Neuronal stem cell (in vitro differentiated cells): ENCODE measurements at regions not wholly inside any gene's neighbourhood (a gene's known extent, or its start where the extent isn't known, plus 50 kb on each side); places are given as distances from the start of the nearest gene placed in this dataset.
"Not testable (repeated sequence)": the region's sequence is repeated elsewhere in the genome, so short reads cannot be mapped to it uniquely, and the experiment has no call there.

Experiments
- DNase-seq: peaks from one replicate; pipeline ENCODE4 v3.0.0-alpha.2; 2013; ENCODE audit warnings: low spot score
- H2AFZ ChIP-seq: one replicate; pipeline ENCODE4 v1.6.1; 2013; ENCODE audit warnings: mild to moderate bottlenecking, low read length, inconsistent platforms
- H2AK5ac ChIP-seq: 2 replicates; pipeline ENCODE4 v1.6.1; 2013; ENCODE audit warnings: low read depth, mild to moderate bottlenecking, inconsistent platforms, low read length, moderate library complexity, mixed read lengths
- H2BK120ac ChIP-seq: 2 replicates; pipeline ENCODE4 v1.6.1; 2013; ENCODE audit warnings: low read depth, mild to moderate bottlenecking, inconsistent platforms, low read length, moderate library complexity, mixed read lengths
- H2BK12ac ChIP-seq: one replicate; pipeline ENCODE4 v1.6.1; 2013; ENCODE audit warnings: low read length, inconsistent platforms
- H2BK15ac ChIP-seq: 2 replicates; pipeline ENCODE4 v1.6.1; 2013; ENCODE audit warnings: mild to moderate bottlenecking, low read length, inconsistent platforms, mixed read lengths
- H2BK5ac ChIP-seq: one replicate; pipeline ENCODE4 v1.6.1; 2013; ENCODE audit warnings: inconsistent platforms, mild to moderate bottlenecking, low read length, moderate library complexity
- H3K14ac ChIP-seq: one replicate; pipeline ENCODE4 v1.6.1; 2013; ENCODE audit warnings: low read length, inconsistent platforms
- H3K18ac ChIP-seq: 2 replicates; pipeline ENCODE4 v1.6.1; 2013; ENCODE audit warnings: low read length, inconsistent platforms
- H3K23ac ChIP-seq: 2 replicates; pipeline ENCODE4 v1.6.1; 2013; ENCODE audit warnings: low read depth, mild to moderate bottlenecking, mixed read lengths, low read length, inconsistent platforms; ENCODE audit not compliant: poor library complexity
- H3K27ac ChIP-seq: replicated peaks from 3 replicates; pipeline ENCODE4 v1.5.1; 2013; ENCODE audit warnings: low read length, inconsistent platforms
- H3K27me3 ChIP-seq, 3 experiments: 2 replicates each; pipeline ENCODE4 v1.6.1; 2013; ENCODE audit warnings: low read length in 3 of 3, mild to moderate bottlenecking in 2 of 3, inconsistent platforms in 1 of 3, low read depth in 1 of 3, mixed read lengths in 1 of 3, moderate library complexity in 1 of 3; ENCODE audit not compliant: control insufficient read depth in 3 of 3, insufficient read depth in 3 of 3
- H3K36me3 ChIP-seq, 2 donors: replicated peaks in 1 of 2; 2 replicates each; pipeline ENCODE4 v1.6.1; 2013; ENCODE audit warnings: low read length in 2 of 2; ENCODE audit not compliant: control insufficient read depth in 2 of 2, insufficient read depth in 2 of 2
- H3K4ac ChIP-seq: 2 replicates; pipeline ENCODE4 v1.6.1; 2013; ENCODE audit warnings: inconsistent platforms, mild to moderate bottlenecking, low read length, moderate library complexity
- H3K4me1 ChIP-seq, 2 donors: 1 replicate in 1 of 2; 2 replicates in 1 of 2; pipeline ENCODE4 v1.6.1; 2013; ENCODE audit warnings: low read length in 2 of 2, low read depth in 1 of 2; ENCODE audit not compliant: control insufficient read depth in 2 of 2, insufficient read depth in 1 of 2
- H3K4me2 ChIP-seq: one replicate; pipeline ENCODE4 v1.6.1; 2013; ENCODE audit warnings: mild to moderate bottlenecking, low read length, inconsistent platforms; ENCODE audit not compliant: insufficient read depth, poor library complexity, severe bottlenecking
- H3K4me3 ChIP-seq, 2 donors: 2 replicates each; pipeline ENCODE4 v1.5.1; 2013; ENCODE audit warnings: low read length in 2 of 2, mild to moderate bottlenecking in 2 of 2, inconsistent platforms in 1 of 2, moderate library complexity in 1 of 2
- H3K79me1 ChIP-seq: one replicate; pipeline ENCODE4 v1.6.1; 2013; ENCODE audit warnings: low read depth, mild to moderate bottlenecking, inconsistent platforms, low read length, moderate library complexity
- H3K9ac ChIP-seq: one replicate; pipeline ENCODE4 v1.6.1; 2013; ENCODE audit warnings: mild to moderate bottlenecking, low read depth, low read length, inconsistent platforms; ENCODE audit not compliant: poor library complexity
- H3K9me3 ChIP-seq, 2 donors: replicated peaks in 1 of 2; 2 replicates each; pipeline versions ENCODE3 to v1.6.1; 2013; ENCODE audit warnings: low read length in 2 of 2, mild to moderate bottlenecking in 2 of 2, inconsistent platforms in 1 of 2, low read depth in 1 of 2, mixed read lengths in 1 of 2, moderate library complexity in 1 of 2; ENCODE audit not compliant: control insufficient read depth in 2 of 2, insufficient read depth in 1 of 2
- H4K8ac ChIP-seq: one replicate; pipeline ENCODE4 v1.6.1; 2013; ENCODE audit warnings: low read depth, mild to moderate bottlenecking, inconsistent platforms, low read length, moderate library complexity
- H4K91ac ChIP-seq: one replicate; pipeline ENCODE4 v1.6.1; 2013; ENCODE audit warnings: low read length, low read depth, mild to moderate bottlenecking, inconsistent platforms; ENCODE audit not compliant: poor library complexity
- WGBS, 2 donors: extraction: QIAGEN DNeasy Blood & Tissue Kit; methylation state at CpG; one replicate each; pipeline ENCODE4 v1.1.7; 2013; ENCODE audit warnings: missing lambda C conversion rate in 2 of 2, mixed read lengths in 1 of 2; ENCODE audit not compliant: insufficient read length in 2 of 2, insufficient replicate concordance in 1 of 2; ENCODE audit errors: extremely low coverage in 2 of 2; 5-methylcytosine and 5-hydroxymethylcytosine counted together

DNA sequence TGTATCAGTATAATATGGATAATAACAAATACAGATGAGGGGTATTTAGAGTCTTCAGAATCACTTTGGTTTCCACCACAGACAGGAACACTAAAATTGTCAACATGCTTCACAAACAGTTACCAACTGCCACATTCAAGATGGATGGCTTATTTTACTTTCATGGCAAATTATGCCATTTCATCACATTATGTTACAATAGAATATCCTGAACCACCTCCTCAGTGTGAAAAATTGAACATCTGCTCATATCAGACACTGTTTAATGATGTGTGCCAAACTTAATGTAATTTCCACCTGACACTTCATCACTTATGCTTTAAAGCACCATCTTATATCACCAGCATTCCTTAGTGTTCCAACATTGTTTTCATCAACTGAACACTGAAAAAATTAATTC is 357.4 kb downstream of the KCNN2 start:
- no peak overlapping the region for H4K91ac ChIP-seq
- H3K4ac ChIP-seq: no peak overlapping the region
- no peak overlapping the region for H2BK12ac ChIP-seq
- no peak overlapping the region for H3K27ac ChIP-seq
- DNase-seq: no peak
- no peaks in the 10 kb centered on the region for H3K9me3 ChIP-seq
- H4K8ac ChIP-seq: no peak overlapping the region
- H3K4me1 ChIP-seq: no peaks in the 10 kb centered on the region
- no peak overlapping the region for H2BK120ac ChIP-seq
- H3K4me2 ChIP-seq: no peak overlapping the region
- no peak overlapping the region for H3K4me3 ChIP-seq
- no peak overlapping the region for H3K18ac ChIP-seq
- H2AFZ ChIP-seq: no peak overlapping the region
- H3K79me1 ChIP-seq: no peaks in the 10 kb centered on the region
- H3K23ac ChIP-seq: no peak overlapping the region
- H2AK5ac ChIP-seq: no peak overlapping the region
- H3K27me3 ChIP-seq: no peaks in the 10 kb centered on the region
- H3K36me3 ChIP-seq: no peaks in the 10 kb centered on the region
- no peak overlapping the region for H2BK15ac ChIP-seq
- H3K9ac ChIP-seq: no peak overlapping the region
- H3K14ac ChIP-seq: no peak overlapping the region
- no peak overlapping the region for H2BK5ac ChIP-seq

GRCh38 chr5:114716955-114717354 is 355.1 kb downstream of the KCNN2 start:
- no peaks in the 10 kb centered on the region for H3K36me3 ChIP-seq
- no peaks in the 10 kb centered on the region for H3K4me1 ChIP-seq
- no peak overlapping the region for H4K91ac ChIP-seq
- no peak overlapping the region for H2AK5ac ChIP-seq
- no peaks in the 10 kb centered on the region for H3K79me1 ChIP-seq
- H3K14ac ChIP-seq: no peak overlapping the region
- H3K27me3 ChIP-seq: no peaks in the 10 kb centered on the region
- H2AFZ ChIP-seq: no peak overlapping the region
- H2BK120ac ChIP-seq: no peak overlapping the region
- no peak overlapping the region for H3K4me2 ChIP-seq
- H3K18ac ChIP-seq: no peak overlapping the region
- no peak overlapping the region for H3K9ac ChIP-seq
- no peak overlapping the region for H2BK15ac ChIP-seq
- H3K23ac ChIP-seq: no peak overlapping the region
- no peaks in the 10 kb centered on the region for H3K9me3 ChIP-seq
- no peak overlapping the region for H2BK5ac ChIP-seq
- WGBS, 2 donors: no CpG with 5 or more reads among the region's 1 CpG
- DNase-seq: no peak
- H4K8ac ChIP-seq: no peak overlapping the region
- H2BK12ac ChIP-seq: no peak overlapping the region
- H3K4ac ChIP-seq: no peak overlapping the region
- no peak overlapping the region for H3K4me3 ChIP-seq
- no peak overlapping the region for H3K27ac ChIP-seq

DNA sequence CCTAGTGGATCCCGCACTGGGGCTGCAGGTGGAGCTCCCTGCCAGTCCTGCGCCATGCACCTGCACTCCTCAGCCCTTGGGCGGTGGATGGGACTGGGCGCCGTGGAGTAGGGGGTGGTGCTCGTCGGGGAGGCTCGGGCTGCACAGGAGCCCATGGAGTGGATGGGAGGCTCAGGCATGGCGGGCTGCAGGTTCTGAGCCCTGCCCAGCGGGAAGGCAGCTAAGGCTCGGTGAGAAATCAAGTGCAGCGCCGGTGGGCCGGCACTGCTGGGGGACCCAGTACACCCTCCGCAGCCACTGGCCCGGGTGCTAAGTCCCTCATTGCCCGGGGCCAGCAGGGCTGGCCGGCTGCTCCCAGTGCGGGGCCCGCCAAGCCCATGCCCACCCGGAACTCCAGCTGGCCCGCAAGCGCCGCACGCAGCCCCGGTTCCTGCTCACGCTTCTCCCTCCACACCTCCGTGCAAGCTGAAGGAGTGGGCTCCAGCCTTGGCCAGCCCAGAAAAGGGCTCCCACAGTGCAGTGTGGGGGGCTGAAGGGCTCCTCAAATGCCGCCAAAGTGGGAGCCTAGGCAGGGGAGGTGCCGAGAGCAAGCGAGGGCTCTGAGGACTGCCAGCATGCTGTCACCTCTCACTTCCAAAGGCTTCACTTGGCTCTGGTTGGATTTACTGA is 342.5 kb downstream of the KCNN2 start:
- not testable (repeated sequence) for H3K27ac ChIP-seq, H3K23ac ChIP-seq, H3K27me3 ChIP-seq, H4K8ac ChIP-seq, H3K4ac ChIP-seq, H3K9me3 ChIP-seq, H3K4me1 ChIP-seq, H2BK5ac ChIP-seq, H3K4me2 ChIP-seq, H2BK120ac ChIP-seq, H3K36me3 ChIP-seq, H2BK15ac ChIP-seq, H2BK12ac ChIP-seq, H2AK5ac ChIP-seq, H3K14ac ChIP-seq, H3K79me1 ChIP-seq, H4K91ac ChIP-seq, H3K4me3 ChIP-seq, H2AFZ ChIP-seq, H3K18ac ChIP-seq, DNase-seq
- peak overlapping the region; percentile 12 for H3K9ac ChIP-seq
- no CpG with 5 or more reads among the region's 31 CpGs for WGBS, 2 donors

DNA sequence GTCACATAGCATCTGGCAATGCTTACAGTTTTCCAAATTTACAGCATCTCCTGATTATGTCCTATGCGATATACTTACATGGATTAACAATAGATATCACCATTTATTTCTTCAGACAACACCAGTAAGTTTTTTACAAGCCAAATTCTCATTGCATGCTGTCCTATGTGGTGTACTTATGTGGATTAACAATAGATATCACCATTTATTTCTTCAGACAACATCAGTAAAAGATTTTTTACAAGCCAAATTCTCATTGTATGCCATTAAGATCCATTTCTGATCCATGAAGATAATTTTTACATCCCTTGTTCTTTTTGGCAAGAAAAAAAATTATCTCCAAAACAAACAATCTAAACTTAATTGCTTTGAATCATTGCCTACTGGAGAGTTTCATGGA is 340.9 kb downstream of the KCNN2 start:
- Histone ChIP-seq H2BK120ac (no peak overlapping the region), H2AK5ac (no peak overlapping the region), H3K18ac (no peak overlapping the region), H3K4ac (no peak overlapping the region), H3K4me3 (no peak overlapping the region), H3K4me2 (no peak overlapping the region), H3K9ac (no peak overlapping the region), H2AFZ (no peak overlapping the region), H4K8ac (no peak overlapping the region), H3K36me3 (no peaks in the 10 kb centered on the region), H3K27ac (no peak overlapping the region), H3K79me1 (no peaks in the 10 kb centered on the region), H2BK12ac (no peak overlapping the region), H2BK5ac (no peak overlapping the region), H4K91ac (no peak overlapping the region), H3K27me3 (no peaks in the 10 kb centered on the region), H3K14ac (no peak overlapping the region), H3K23ac (no peak overlapping the region), H2BK15ac (no peak overlapping the region), H3K9me3 (no peaks in the 10 kb centered on the region), H3K4me1 (no peaks in the 10 kb centered on the region)
- no CpG with 5 or more reads among the region's 1 CpG for WGBS, 2 donors
- DNase-seq: no peak
